Stimulated activated CD4-positive, alpha-beta T cell treated with anti-CD3 and anti-CD28 coated beads, Interleukin-15, amount 100 ng/mL, for 48 hours (primary cell): ENCODE measurements at regions not wholly inside any gene's neighbourhood (a gene's known extent, or its start where the extent isn't known, plus 50 kb on each side); places are given as distances from the start of the nearest gene placed in this dataset.

Source experiments
- DNase-seq, 2 donors: peaks; one replicate each; pipeline ENCODE4 v3.0.0-alpha.2; 2020; ENCODE audit warnings: low read depth in 2 of 2

- DNase-seq, result no peak
Measured at GRCh38 chr7:85659364-85659763, 472.5 kb upstream of the SEMA3D start.

- DNase-seq, result no peak
Measured at GRCh38 chr7:85655252-85655651, 468.4 kb upstream of the SEMA3D start.

DNA sequence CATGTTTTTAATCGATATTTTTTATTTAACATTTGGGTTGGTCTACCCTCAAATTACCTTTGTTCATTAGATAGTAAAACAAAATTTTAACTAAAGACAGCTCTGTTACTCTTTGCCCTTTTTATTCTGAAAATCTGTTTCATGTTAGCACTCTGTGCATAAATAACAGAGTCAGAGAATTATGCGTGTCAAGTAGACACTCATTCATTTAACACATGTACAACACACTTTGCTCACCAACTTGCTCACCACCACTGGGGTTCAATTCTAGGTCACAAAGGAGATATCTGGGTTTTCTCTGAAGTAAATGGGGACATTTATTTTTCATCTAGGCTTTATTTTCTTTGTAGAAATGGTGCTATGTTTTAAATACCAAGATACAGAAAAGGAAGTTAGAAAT, 457.4 kb upstream of the SEMA3D start:
- DNase-seq, result no peak

GRCh38 chr7:85641331-85641730, 454.5 kb upstream of the SEMA3D start:
- no peak for DNase-seq

GRCh38 chr7:85638394-85638793, 451.5 kb upstream of the SEMA3D start:
- no peak for DNase-seq

DNA sequence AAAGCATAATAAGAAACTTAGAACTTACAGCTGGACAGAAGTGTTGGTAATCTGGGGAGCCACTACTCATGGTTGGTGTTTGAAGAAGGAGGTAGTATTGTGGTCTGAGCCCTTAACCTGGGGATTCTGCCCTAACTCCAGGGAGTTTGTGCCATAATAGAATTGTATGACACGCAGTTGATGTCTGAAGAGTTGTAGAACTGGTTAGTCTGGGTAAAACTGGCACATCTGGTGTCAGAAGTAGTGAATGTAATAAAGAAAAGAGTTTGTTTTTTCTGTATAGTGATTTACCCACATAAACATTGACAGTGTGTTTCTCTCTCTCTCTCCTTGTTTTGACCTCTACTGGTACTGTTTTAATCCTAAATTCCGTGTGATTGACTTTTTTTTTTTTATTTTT, 448.1 kb upstream of the SEMA3D start:
- no peak for DNase-seq

DNA sequence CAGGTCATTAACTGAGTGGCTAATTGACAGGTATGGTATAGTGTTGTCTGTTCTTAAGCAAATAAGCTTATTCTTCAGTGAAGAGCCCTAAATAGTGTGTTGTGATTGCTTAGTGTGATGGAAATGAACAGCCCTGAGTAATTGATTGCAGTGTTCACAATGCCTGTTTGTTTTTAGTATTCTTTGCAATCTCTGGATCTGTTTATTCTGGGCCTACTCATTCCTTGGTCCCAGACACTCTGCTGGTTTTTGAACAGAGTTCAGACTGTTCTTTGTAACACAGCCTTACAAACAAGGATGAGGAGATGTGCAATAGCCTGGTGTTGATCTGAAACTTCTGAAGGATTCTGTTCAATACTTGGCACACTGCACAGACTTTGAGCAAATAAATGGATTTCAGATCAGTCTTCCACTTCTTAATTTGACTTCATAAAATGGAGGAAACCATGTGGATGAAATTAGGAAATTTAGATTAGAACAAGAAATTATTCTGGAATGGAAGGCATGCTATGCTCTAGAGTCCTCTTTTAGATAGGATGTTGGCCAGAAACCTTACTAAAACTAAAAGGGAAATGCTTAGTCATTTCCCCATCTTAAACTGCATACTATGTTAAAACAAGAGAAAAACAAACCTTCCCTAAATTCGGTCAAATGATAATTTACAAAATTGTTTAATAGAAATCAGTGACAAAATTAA, 444.2 kb upstream of the SEMA3D start:
- DNase-seq, result no peak

- DNase-seq, result no peak
Measured at GRCh38 chr7:85627791-85628586, 441.1 kb upstream of the SEMA3D start.

DNA sequence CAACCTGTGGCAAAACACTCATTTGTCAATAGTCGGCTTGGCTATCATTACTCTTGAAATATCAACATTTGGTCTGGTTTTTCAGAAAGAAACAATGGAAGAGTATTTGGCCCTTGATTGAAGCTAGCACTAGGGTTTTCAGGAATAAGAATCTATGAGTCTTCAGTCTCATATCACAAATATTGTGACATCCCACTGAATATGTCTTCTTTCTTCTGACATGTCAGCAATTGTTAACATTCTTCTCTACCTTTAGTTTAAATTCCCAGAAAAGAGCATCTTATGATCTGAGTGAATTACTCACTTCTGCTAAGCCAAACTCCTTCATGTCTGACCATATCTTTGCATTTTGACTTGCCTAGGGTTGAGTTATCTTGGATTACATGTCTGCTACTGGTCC, 435.2 kb upstream of the SEMA3D start:
- DNase-seq, result no peak

DNA sequence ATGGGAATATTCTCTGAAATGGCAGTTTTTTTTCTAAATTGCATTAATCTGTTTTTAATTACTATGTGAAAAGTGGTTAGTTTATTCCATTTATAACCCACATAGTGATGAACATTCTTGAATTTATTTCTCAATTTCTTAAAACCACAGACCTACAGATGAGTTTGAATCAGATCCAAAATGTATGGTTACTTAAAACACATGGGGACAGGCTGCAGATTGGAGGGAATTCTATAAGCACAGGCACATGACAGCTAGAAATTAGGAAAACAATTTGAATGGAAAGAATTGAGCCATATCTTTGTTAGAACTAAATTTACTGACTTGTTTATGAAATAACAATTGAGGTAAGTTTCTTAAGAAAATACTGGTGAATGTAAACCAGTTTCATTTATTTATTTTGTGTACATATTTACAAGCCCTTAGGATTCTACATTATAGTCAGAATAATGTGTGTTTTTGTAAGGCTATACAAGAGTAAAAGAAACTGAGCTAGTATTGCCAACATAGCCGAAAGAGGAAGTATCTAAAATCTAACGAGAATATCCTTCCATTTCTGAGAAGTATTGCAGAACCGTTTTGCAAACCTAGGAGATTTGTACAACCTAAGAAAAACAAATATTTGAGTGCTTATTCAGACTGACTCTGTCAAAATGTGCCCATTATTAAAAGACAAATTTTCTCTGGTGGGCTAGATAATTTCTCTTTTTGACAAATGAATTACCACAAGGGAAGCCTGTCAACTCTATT, 434.3 kb upstream of the SEMA3D start:
- no peak for DNase-seq

DNA sequence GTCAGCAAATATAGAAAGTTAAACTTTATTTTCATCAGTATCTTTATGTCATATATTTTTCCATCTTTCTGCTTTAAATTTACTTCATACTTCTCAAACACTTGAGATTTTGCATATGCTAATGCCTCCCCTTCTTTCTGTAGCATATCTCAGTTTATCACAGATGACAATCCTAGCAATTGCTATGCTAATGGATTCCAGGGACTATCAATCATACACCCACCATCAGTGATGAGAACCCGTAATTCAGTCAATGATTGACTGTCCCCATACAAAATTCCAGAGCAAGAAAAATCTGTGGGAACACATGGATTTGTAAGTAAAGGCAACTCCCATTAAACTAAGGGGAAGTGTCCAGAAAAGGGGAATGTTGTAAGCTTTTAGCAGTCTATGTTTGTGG, 432.4 kb upstream of the SEMA3D start:
- DNase-seq, result no peak

DNA sequence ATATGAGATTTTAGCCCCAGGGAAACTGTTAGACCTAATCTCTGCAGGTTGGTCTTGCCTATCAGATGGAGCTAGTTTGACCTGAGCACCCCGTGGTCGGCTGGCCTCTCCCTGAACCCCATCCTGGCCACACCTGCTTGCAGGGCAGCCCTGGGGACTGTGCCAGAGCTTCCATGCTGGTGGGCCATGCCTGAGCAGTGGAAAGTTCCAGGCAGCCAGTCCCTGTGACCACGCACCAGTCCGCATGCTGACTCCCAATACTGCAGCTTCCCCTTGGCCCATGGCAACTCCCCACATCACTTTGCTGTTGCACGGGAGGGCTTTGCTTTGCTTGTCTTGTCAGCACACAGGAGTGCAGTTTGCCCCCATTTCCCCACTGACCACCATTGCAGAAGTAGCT, 427.8 kb upstream of the SEMA3D start:
- DNase-seq, result no peak

DNA sequence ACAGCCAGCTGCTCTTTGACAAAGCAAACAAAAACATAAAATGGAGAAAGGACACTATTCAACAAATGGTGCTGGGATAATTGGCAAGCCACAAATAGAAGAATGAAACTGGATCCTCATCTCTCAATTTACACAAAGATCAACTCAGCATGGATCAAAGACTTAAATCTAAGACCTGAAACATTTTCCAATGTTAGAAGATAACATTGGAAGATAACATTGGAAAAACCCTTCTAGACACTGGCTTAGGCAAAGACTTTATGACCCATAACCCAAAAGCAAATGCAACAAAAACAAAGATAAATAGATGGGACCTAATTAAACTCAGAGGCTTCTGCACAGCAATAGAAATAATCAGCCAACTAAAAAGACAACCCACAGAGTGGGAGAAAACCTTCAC, 425.7 kb upstream of the SEMA3D start:
- DNase-seq, result no peak

GRCh38 chr7:85608804-85609203, 421.9 kb upstream of the SEMA3D start:
- no peak for DNase-seq

DNA sequence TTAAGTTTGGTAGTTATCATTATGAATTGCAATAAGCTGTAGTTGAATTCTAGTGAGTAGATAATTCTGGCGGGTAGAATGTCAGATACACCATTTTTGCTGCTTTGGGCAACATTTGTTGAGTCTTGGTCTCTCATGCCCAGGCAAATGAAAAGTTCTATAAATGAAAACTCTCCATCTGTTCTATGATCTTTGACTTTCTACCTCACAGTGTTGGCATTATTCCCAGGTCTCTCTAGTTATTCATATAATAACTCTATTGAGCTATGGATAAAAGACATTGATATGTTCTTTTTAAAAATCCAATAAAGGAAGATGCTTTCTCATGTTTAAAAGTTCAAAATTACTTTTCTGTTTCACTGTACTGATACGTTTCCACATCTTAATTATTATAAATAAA, 415.3 kb upstream of the SEMA3D start:
- no peak for DNase-seq

DNA sequence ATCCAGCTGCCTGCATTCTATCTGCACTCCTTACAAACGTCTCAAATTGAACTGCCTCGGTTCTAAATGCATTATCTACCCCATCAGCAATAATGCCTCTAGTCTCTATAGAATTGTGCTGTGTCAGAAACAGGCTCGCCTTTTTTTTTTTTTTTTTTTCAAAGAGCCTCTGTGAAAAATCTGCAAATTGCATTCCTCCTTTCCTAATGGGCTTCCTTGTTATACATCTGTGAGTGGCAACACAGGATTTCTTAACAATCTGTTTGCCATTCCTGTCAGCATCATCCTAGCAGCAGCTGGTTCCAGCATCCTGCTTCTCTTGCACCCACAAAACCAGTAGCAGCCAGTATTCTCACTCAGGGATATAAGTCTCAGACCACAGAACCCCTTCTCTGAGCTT, 413.5 kb upstream of the SEMA3D start:
- DNase-seq, result no peak

DNA sequence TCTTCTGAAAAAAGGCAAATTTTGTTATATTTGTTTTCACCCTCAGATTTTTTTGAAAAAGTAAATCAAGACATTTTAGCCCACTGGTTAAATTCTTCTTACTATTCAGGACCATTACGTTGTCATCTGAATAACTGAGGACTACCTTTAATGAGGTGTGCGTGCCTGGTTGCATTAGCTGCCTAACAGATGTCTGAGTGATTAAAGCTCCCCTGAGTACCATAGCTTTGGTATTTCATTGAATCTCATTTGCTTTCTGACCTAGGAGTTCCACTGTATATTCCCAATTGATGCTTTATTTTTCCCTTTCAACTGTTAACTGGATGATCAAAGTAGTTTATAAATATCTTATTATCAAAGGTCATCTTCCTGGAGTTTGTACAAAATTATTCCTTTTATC, 410.0 kb upstream of the SEMA3D start:
- no peak for DNase-seq

GRCh38 chr7:85595750-85596178, 408.9 kb upstream of the SEMA3D start:
- DNase-seq, result no peak

GRCh38 chr7:85593355-85593754, 406.5 kb upstream of the SEMA3D start:
- DNase-seq, result no peak

DNA sequence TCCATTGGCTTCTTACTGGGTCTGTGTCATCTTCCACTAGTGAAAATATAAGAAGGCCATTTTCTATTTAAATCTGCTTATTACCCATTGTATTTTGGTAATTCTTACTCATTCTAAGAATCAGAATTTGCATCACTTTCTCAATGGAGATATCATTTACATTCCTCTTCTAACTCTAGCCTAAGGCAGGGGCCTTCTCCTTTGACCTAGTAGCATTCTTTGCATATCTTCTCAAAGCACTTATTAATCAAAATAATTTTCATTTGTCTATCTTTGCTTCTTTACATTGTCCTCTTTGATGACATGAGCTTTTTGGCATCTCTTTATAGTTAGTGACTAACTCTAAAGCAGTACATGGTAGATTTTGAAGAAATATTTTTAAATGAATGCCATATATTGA, 400.9 kb upstream of the SEMA3D start:
- no peak for DNase-seq

DNA sequence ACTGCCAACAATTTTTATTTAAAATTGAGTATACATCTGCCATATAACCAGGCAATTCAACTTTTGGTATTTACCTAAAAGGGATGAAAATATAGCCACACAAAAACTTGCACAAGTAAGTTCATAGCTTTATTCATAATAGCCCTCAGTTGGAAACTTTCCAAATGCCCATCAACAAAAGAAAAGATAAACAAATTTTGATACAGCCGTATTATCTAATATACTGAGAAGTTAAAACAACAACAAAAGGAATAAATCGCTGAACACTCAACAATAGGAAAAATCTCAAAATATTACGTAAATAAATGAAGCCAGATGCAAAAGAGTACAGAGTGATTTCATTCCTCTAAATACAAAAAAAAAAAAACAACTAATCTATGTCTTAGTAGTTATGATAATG, 399.2 kb upstream of the SEMA3D start:
- DNase-seq, result no peak

DNA sequence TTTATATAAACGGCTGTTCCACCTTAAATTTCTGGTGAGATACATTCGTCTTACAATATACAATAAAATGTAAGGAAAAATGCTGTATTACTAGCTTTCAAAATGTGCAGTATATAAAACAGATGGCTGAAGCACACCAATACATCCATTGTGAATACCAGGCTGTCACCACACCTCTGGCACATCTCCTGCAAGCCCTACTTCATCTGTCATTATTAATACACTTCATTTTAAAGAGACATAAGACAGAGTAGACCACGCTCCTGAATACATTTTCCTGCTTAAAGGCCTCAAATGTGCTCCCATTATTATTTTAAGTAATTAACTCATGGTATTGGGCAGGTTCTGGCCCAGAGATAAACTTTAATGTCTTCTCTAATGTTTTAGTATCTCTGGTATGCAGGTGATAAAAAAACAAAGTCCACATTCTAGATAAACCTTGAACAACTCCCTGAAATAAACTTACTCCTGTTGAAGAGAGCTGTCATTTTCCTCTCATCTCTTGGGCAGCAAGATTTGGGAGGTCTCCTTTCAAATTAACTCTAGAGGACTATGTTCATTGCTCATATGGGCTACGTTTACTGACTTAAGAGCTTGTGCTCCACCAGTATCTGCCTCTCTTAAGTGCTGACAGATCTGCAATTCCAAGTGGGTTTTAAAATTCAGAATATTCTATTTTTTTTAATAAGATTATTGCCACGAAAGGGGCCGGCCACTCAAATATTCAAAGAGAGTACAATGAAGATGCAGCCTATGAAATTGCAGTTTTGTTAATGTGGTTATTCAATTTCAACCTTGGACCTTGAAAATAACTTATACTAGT, 396.5 kb upstream of the SEMA3D start:
- no peak for DNase-seq
